Esophagus muscularis mucosa (tissue), 4 donors: ENCODE measurements at regions not wholly inside any gene's neighbourhood (a gene's known extent, or its start where the extent isn't known, plus 50 kb on each side); places are given as distances from the start of the nearest gene placed in this dataset.

Experiments
- DNase-seq: peaks from one replicate; pipeline ENCODE4 v3.0.0-alpha.2; 2017; ENCODE audit errors: extremely low spot score
- H3K27ac ChIP-seq, 4 donors: fragments of 200-600 bp; sonication (generic); replicated peaks in 1 of 4; 1 replicate in 3 of 4; 2 replicates in 1 of 4; pipeline ENCODE4 v1.5.1; 2016 to 2019; ENCODE audit warnings: mild to moderate bottlenecking in 1 of 4
- H3K27me3 ChIP-seq, 4 donors: fragments of 200-600 bp; sonication (generic); one replicate each; pipeline versions ENCODE4 v1.5.1 to v1.6.0; 2016 to 2019
- H3K36me3 ChIP-seq, 4 donors: fragments of 200-600 bp; sonication (generic); one replicate each; pipeline ENCODE4 v1.5.1; 2016 to 2019
- H3K4me1 ChIP-seq, 4 donors: fragments of 200-600 bp; sonication (generic); one replicate each; pipeline ENCODE4 v1.5.1; 2016 to 2019
- H3K4me3 ChIP-seq, 4 donors: fragments of 200-600 bp; sonication (generic); 1 replicate in 2 of 4; 2 replicates in 2 of 4; pipeline ENCODE4 v1.5.1; 2016 to 2019; ENCODE audit warnings: mild to moderate bottlenecking in 4 of 4, moderate library complexity in 1 of 4
- H3K9me3 ChIP-seq, 4 donors: fragments of 200-600 bp; sonication (generic); 1 replicate in 3 of 4; 2 replicates in 1 of 4; pipeline ENCODE4 v1.5.1; 2016 to 2019
- EP300 ChIP-seq: sonication (generic); formaldehyde crosslinking; IDR thresholded peaks from one replicate; pipeline ENCODE4 v1.6.1; 2017; ENCODE audit warnings: antibody characterized with exemption
- POLR2A ChIP-seq: fragments of 450-650 bp; IDR thresholded peaks from one replicate; pipeline ENCODE4 v1.6.1; 2017; ENCODE audit warnings: antibody characterized with exemption, moderate library complexity, mild to moderate bottlenecking, low read depth
- POLR2AphosphoS5 ChIP-seq, 2 donors: sonication (generic); formaldehyde crosslinking; IDR thresholded peaks; one replicate each; pipeline ENCODE4 v1.6.1; 2017; ENCODE audit warnings: antibody characterized with exemption in 2 of 2
- WGBS: methylation state at CpG from one replicate; pipeline ENCODE4 v1.1.5; 2018; 5-methylcytosine and 5-hydroxymethylcytosine counted together
- intact Hi-C: fragments of 100-400 bp; cut with DNase I; formaldehyde crosslinking; loops from one replicate; pipeline ENCODE4 v1.15.1; 2023
- small RNA-seq, 3 donors: library from RNA; depleted of rRNA; stranded (forward); fragments of <200 nt; gene quantifications; one replicate each; pipeline ENCODE3, GENCODE V24; 2016
- TF ChIP-seq, protein P1 (sequence below), 3 experiments: fragments of 200-600 bp in 2 of 3; fragments of 450-650 bp in 1 of 3; sonication (generic) in 2 of 3; IDR thresholded peaks; one replicate each; pipeline ENCODE4 v1.5.1; 2017 to 2019; ENCODE audit warnings: antibody characterized with exemption in 3 of 3, mild to moderate bottlenecking in 2 of 3, moderate library complexity in 1 of 3

DNA sequence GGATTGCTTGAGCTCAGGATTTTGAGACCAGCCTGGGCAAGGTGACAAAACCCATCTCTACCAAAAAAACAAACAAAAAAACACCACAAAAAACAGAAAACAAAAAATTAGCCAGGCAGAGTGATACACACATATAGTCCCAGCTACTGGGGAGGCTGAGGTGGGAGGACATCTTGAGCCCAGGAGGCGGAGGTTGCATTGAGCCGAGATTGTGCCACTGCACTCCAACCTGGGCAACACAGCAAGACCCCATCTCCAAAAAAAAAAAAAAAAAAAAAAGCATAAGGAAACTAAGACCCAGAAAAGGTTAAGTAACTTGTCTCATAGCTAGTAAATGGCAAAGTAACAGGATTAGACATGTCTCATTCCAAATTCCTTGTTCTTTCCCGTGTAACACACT, 56.3 kb upstream of the PSMA6 start:
- DNase-seq = no peak
- H3K36me3 ChIP-seq = no peaks in the 10 kb centered on the region
- no peak overlapping the region for H3K4me3 ChIP-seq
- intact Hi-C loops = no loop called here
- no peak overlapping the region for H3K27ac ChIP-seq
- TF ChIP-seq POLR2AphosphoS5 (IDR thresholded peaks at IDR 0.05) = no peak
- TF ChIP-seq, protein P1, sequence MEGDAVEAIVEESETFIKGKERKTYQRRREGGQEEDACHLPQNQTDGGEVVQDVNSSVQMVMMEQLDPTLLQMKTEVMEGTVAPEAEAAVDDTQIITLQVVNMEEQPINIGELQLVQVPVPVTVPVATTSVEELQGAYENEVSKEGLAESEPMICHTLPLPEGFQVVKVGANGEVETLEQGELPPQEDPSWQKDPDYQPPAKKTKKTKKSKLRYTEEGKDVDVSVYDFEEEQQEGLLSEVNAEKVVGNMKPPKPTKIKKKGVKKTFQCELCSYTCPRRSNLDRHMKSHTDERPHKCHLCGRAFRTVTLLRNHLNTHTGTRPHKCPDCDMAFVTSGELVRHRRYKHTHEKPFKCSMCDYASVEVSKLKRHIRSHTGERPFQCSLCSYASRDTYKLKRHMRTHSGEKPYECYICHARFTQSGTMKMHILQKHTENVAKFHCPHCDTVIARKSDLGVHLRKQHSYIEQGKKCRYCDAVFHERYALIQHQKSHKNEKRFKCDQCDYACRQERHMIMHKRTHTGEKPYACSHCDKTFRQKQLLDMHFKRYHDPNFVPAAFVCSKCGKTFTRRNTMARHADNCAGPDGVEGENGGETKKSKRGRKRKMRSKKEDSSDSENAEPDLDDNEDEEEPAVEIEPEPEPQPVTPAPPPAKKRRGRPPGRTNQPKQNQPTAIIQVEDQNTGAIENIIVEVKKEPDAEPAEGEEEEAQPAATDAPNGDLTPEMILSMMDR (IDR thresholded peaks at IDR 0.05) = no peak
- no peak for TF ChIP-seq EP300
- no peak for TF ChIP-seq POLR2A
- no peaks in the 10 kb centered on the region for H3K9me3 ChIP-seq
- no peaks in the 10 kb centered on the region for H3K4me1 ChIP-seq
- no peaks in the 10 kb centered on the region for H3K27me3 ChIP-seq
- WGBS = 95% methylated on average over 3 of the region's 3 CpGs

DNA sequence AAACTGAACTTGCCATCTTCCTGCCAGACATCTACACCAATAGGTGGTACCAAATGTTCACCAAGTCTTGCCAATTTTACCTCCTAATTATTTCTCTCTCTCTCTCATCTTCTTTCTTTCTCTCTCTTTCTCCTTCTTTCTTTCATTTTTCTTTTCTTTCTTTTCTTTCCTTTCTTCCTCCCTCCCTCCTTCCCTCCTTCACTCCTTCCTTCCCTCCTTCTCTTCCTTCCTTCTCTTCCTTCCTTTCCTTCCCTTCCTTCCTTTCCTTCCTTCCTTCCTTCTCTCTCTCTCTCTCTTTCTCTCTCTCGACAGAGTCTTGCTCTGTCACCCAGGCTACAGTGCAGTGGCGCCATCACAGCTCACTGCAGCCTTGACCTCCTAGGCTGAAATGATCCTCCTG, 55.4 kb upstream of the PSMA6 start:
- no peaks in the 10 kb centered on the region for H3K36me3 ChIP-seq
- DNase-seq = no peak
- H3K27ac ChIP-seq = no peak overlapping the region
- no peaks in the 10 kb centered on the region for H3K4me1 ChIP-seq
- intact Hi-C loops = no loop called here
- H3K9me3 ChIP-seq = no peaks in the 10 kb centered on the region
- WGBS = 88% methylated on average over 2 of the region's 2 CpGs
- TF ChIP-seq POLR2AphosphoS5 (IDR thresholded peaks at IDR 0.05) (no peak), EP300 (no peak)
- TF ChIP-seq, protein P1 (IDR thresholded peaks at IDR 0.05) = no peak
- H3K27me3 ChIP-seq = no peaks in the 10 kb centered on the region
- H3K4me3 ChIP-seq = no peak overlapping the region

- no peak overlapping the region for H3K27ac ChIP-seq
- no peak overlapping the region for H3K4me3 ChIP-seq
- intact Hi-C loops = no loop called here
- no peaks in the 10 kb centered on the region for H3K4me1 ChIP-seq
- 77% methylated on average over 2 of the region's 2 CpGs for WGBS
- DNase-seq = no peak
- H3K36me3 ChIP-seq = no peaks in the 10 kb centered on the region
- H3K27me3 ChIP-seq = no peaks in the 10 kb centered on the region
- no peak for TF ChIP-seq POLR2AphosphoS5 (IDR thresholded peaks at IDR 0.05)
- TF ChIP-seq, protein P1 (IDR thresholded peaks at IDR 0.05) = no peak
- no peak for TF ChIP-seq EP300
- TF ChIP-seq POLR2A = no peak
- H3K9me3 ChIP-seq = no peaks in the 10 kb centered on the region
Measured at GRCh38 chr14:35240231-35240630, 52.0 kb upstream of the PSMA6 start.

Small RNA genes lying in the stretch of these regions (small RNA-seq; reads per million reads assigned to genes)
- 0 reads per million in 3 donors for gene MRPL57P8
